GM12878 (cell line): ENCODE measurements at regions not wholly inside any gene's neighbourhood (a gene's known extent, or its start where the extent isn't known, plus 50 kb on each side); places are given as distances from the start of the nearest gene placed in this dataset.
A peak's percentile ranks its signal among the peaks of the same experiment; 100 is the strongest.

Experiments used
- ATAC-seq: fragments of 200-7000 bp; cut with Tn5 transposase; 3 replicates; pipeline ENCODE4 v1.9.1; 2020; ENCODE audit warnings: mild to moderate bottlenecking, moderate library complexity
- BruUV-seq: library from RNA; stranded (reverse); fragments of 400-500 nt; replicated peaks from 2 replicates; lab custom pipeline; 2021; lab: Mats Ljungman, UMichigan
- CTCF ChIA-PET: fragments of 300-600 bp; sonication (Branson Sonifier 250); formaldehyde crosslinking; extraction: SDS; loops from one replicate; lab custom pipeline; 2021; ENCODE audit warnings: inconsistent platforms; lab: Yijun Ruan, JAX
- POLR2A ChIA-PET: fragments of 350-600 bp; formaldehyde crosslinking; extraction: SDS; loops from one replicate; lab custom pipeline; 2021; ENCODE audit warnings: inconsistent platforms; lab: Charles Lee
- RAD21 ChIA-PET: fragments of 300-600 bp; sonication (Branson Sonifier 250); formaldehyde crosslinking; loops from one replicate; lab custom pipeline; 2023; ENCODE audit warnings: antibody characterized with exemption; ENCODE audit not compliant: unreplicated experiment; lab: Charles Lee
- SMC1A ChIA-PET: fragments of 300-600 bp; sonication (Branson Sonifier 250); formaldehyde crosslinking; loops from one replicate; lab custom pipeline; 2023; ENCODE audit not compliant: unreplicated experiment, uncharacterized antibody; lab: Charles Lee
- DNase-seq: peaks from one replicate; pipeline ENCODE4 v3.0.0-alpha.2; 2011; ENCODE audit warnings: low read depth, low spot score
- FAIRE-seq: peaks from 3 replicates; lab custom pipeline; 2011; peaks lifted over from hg19 to GRCh38; lab: Jason Lieb, UNC
- H2AFZ ChIP-seq: 2 replicates; pipeline ENCODE4 v1.6.0; 2011; ENCODE audit warnings: low read depth, low read length, control low read depth; ENCODE audit not compliant: control insufficient read depth
- H3K27ac ChIP-seq: 2 replicates; pipeline ENCODE4 v1.5.1; 2011; ENCODE audit warnings: control low read depth; ENCODE audit not compliant: control insufficient read depth, insufficient read depth
- H3K27me3 ChIP-seq, 2 experiments: replicated peaks in 1 of 2; 2 replicates each; pipeline versions ENCODE4 v1.6.0 to v1.6.1; 2011; ENCODE audit warnings: low read length in 1 of 2; ENCODE audit not compliant: control insufficient read depth in 2 of 2, insufficient read depth in 2 of 2
- H3K36me3 ChIP-seq, 2 experiments: 2 replicates each; pipeline ENCODE4 v1.5.1; 2011; ENCODE audit warnings: low read length in 1 of 2; ENCODE audit not compliant: control insufficient read depth in 2 of 2, insufficient read depth in 2 of 2
- H3K4me1 ChIP-seq: 2 replicates; pipeline ENCODE4 v1.6.1; 2011; ENCODE audit warnings: mild to moderate bottlenecking, low read length, moderate library complexity, mixed read lengths; ENCODE audit not compliant: control insufficient read depth, insufficient read depth
- H3K4me2 ChIP-seq: 2 replicates; pipeline ENCODE4 v1.6.0; 2011; ENCODE audit warnings: control low read depth; ENCODE audit not compliant: control insufficient read depth, insufficient read depth
- H3K4me3 ChIP-seq: fragments of 200-600 bp; sonication (generic); 2 replicates; pipeline ENCODE4 v1.5.1; 2016
- H3K79me2 ChIP-seq: 2 replicates; pipeline ENCODE4 v1.6.0; 2011; ENCODE audit warnings: low read length; ENCODE audit not compliant: control insufficient read depth, insufficient read depth
- H3K9ac ChIP-seq: 2 replicates; pipeline ENCODE4 v1.8.0; 2011; ENCODE audit warnings: low read length, control low read depth, mixed read lengths; ENCODE audit not compliant: control insufficient read depth, insufficient read depth
- H3K9me3 ChIP-seq: replicated peaks from 3 replicates; pipeline ENCODE4 v1.5.1; 2011; ENCODE audit warnings: mild to moderate bottlenecking, low read length; ENCODE audit not compliant: control insufficient read depth, insufficient read depth
- H4K20me1 ChIP-seq: 2 replicates; pipeline ENCODE4 v1.6.0; 2011; ENCODE audit not compliant: control insufficient read depth, insufficient read depth
- KLF5 ChIP-seq: fragments of 450-650 bp; IDR thresholded peaks from 2 replicates; pipeline ENCODE4 v1.6.1; 2014; ENCODE audit warnings: mild to moderate bottlenecking; ENCODE audit not compliant: partially characterized antibody
- MTA2 ChIP-seq: fragments of 450-650 bp; IDR thresholded peaks from 2 replicates; pipeline ENCODE4 v1.6.1; 2016; ENCODE audit warnings: low read depth, mild to moderate bottlenecking, moderate library complexity
- RB1 ChIP-seq: fragments of 450-650 bp; formaldehyde crosslinking; IDR thresholded peaks from 2 replicates; pipeline ENCODE4 v1.6.1; 2017; ENCODE audit warnings: mild to moderate bottlenecking, borderline replicate concordance
- RBBP5 ChIP-seq: fragments of 200-600 bp; sonication (generic); conservative IDR thresholded peaks from 2 replicates; pipeline ENCODE4 v1.6.1; 2016
- SIN3A ChIP-seq: IDR thresholded peaks from 2 replicates; pipeline ENCODE4 v1.6.1; 2012; ENCODE audit warnings: low read depth, low read length, improper control_type of control experiment
- STAT3 ChIP-seq: IDR thresholded peaks from 2 replicates; pipeline ENCODE4 v1.6.1; 2011; ENCODE audit warnings: low read depth, low read length, improper control_type of control experiment
- ZNF384 ChIP-seq: IDR thresholded peaks from 2 replicates; pipeline ENCODE4 v1.6.1; 2012; ENCODE audit warnings: low read depth, mild to moderate bottlenecking, low read length, improper control_type of control experiment, borderline replicate concordance
- in situ Hi-C: fragments of 300-500 bp; cut with MboI; formaldehyde crosslinking; loops from 9 replicates; pipeline ENCODE4 v1.14.3; 2018; ENCODE audit warnings: mixed read lengths
- intact Hi-C: fragments of 100-400 bp; cut with micrococcal nuclease; formaldehyde crosslinking; loops from one replicate; pipeline ENCODE4 v1.14.2; 2022; ENCODE audit not compliant: unreplicated experiment
- TF ChIP-seq, protein P1 (sequence below): fragments of 450-650 bp; IDR thresholded peaks from 2 replicates; pipeline ENCODE4 v1.6.1; 2017; ENCODE audit warnings: low read depth, mild to moderate bottlenecking, moderate library complexity
- TF ChIP-seq, protein P2 (sequence below): IDR thresholded peaks from 2 replicates; pipeline ENCODE4 v1.6.1; 2012; ENCODE audit warnings: low read length, inconsistent platforms

- RAD21 ChIA-PET = no interaction called here
Measured at GRCh38 chr15:96974761-96975160, 644.3 kb downstream of the NR2F2 start.

More at GRCh38 chr15:96974761-96975160, 644.3 kb downstream of the NR2F2 start:
- Histone ChIP-seq H3K9ac (no peak overlapping the region), H3K27ac (no peak overlapping the region), H3K9me3 (no peaks in the 10 kb centered on the region), H3K36me3 (no peaks in the 10 kb centered on the region), H3K79me2 (no peaks in the 10 kb centered on the region), H3K4me2 (no peak overlapping the region)
- ATAC-seq (no peak), DNase-seq (no peak), FAIRE-seq (no peak)
- intact Hi-C loops (no loop called here), in situ Hi-C loops (no loop called here)
- TF ChIP-seq RB1 (no peak), STAT3 (no peak), ZNF384 (no peak), RBBP5 (no peak), SIN3A (no peak), KLF5 (no peak), MTA2 (0 out of 2 replicates have a peak, but pooled peaks have one; percentile 11)
- TF ChIP-seq, protein P1, sequence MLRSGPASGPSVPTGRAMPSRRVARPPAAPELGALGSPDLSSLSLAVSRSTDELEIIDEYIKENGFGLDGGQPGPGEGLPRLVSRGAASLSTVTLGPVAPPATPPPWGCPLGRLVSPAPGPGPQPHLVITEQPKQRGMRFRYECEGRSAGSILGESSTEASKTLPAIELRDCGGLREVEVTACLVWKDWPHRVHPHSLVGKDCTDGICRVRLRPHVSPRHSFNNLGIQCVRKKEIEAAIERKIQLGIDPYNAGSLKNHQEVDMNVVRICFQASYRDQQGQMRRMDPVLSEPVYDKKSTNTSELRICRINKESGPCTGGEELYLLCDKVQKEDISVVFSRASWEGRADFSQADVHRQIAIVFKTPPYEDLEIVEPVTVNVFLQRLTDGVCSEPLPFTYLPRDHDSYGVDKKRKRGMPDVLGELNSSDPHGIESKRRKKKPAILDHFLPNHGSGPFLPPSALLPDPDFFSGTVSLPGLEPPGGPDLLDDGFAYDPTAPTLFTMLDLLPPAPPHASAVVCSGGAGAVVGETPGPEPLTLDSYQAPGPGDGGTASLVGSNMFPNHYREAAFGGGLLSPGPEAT = no peak
- TF ChIP-seq, protein P2, sequence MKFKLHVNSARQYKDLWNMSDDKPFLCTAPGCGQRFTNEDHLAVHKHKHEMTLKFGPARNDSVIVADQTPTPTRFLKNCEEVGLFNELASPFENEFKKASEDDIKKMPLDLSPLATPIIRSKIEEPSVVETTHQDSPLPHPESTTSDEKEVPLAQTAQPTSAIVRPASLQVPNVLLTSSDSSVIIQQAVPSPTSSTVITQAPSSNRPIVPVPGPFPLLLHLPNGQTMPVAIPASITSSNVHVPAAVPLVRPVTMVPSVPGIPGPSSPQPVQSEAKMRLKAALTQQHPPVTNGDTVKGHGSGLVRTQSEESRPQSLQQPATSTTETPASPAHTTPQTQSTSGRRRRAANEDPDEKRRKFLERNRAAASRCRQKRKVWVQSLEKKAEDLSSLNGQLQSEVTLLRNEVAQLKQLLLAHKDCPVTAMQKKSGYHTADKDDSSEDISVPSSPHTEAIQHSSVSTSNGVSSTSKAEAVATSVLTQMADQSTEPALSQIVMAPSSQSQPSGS = no peak
- TF ChIP-seq, all 136 proteins: peak for 1
- no peak overlapping the region for H2AFZ ChIP-seq
- ChIA-PET SMC1A (no interaction called here), POLR2A (no interaction called here), CTCF (no interaction called here)
- H3K4me1 ChIP-seq = no peaks in the 10 kb centered on the region
- no peaks in the 10 kb centered on the region for H4K20me1 ChIP-seq
- BruUV-seq = no TSS peak
- no peaks in the 10 kb centered on the region for H3K27me3 ChIP-seq
- no peak overlapping the region for H3K4me3 ChIP-seq
